H1 (cell line): ENCODE measurements at regions not wholly inside any gene's neighbourhood (a gene's known extent, or its start where the extent isn't known, plus 50 kb on each side); places are given as distances from the start of the nearest gene placed in this dataset.

Experiments used
- CTCF ChIA-PET: fragments of 300-600 bp; sonication (Branson Sonifier 250); formaldehyde crosslinking; loops from one replicate; lab custom pipeline; 2021; ENCODE audit not compliant: partially characterized antibody; lab: Charles Lee
- POLR2A ChIA-PET: fragments of 300-600 bp; sonication (Branson Sonifier 250); formaldehyde crosslinking; loops from one replicate; lab custom pipeline; 2021; ENCODE audit warnings: inconsistent platforms; ENCODE audit not compliant: partially characterized antibody; lab: Charles Lee
- DNase-seq, 2 experiments: peaks; one replicate each; pipeline versions ENCODE4 v3.0.0 to v3.0.0-alpha.2; 2010 to 2022; ENCODE audit warnings: low spot score in 2 of 2, low read depth in 1 of 2, mixed read lengths in 1 of 2
- FAIRE-seq: peaks from 2 replicates; lab custom pipeline; 2011; peaks lifted over from hg19 to GRCh38; lab: Jason Lieb, UNC
- H2AFZ ChIP-seq: 2 replicates; pipeline ENCODE4 v1.8.1; 2012; ENCODE audit warnings: low read length, inconsistent platforms
- H2AK5ac ChIP-seq: 2 replicates; pipeline ENCODE4 v1.6.1; 2013; ENCODE audit warnings: low read depth, low read length
- H2BK120ac ChIP-seq: replicated peaks from 2 replicates; pipeline ENCODE3; 2013; ENCODE audit warnings: low read depth, low read length, inconsistent platforms
- H2BK12ac ChIP-seq: 2 replicates; pipeline ENCODE4 v1.6.1; 2013; ENCODE audit warnings: low read depth, low read length
- H2BK15ac ChIP-seq: 2 replicates; pipeline ENCODE4 v1.6.1; 2013; ENCODE audit warnings: low read length
- H2BK20ac ChIP-seq: 2 replicates; pipeline ENCODE4 v1.6.1; 2013; ENCODE audit warnings: low read length
- H2BK5ac ChIP-seq: 2 replicates; pipeline ENCODE4 v1.6.1; 2013; ENCODE audit warnings: low read depth, low read length
- H3K14ac ChIP-seq: 2 replicates; pipeline ENCODE4 v1.6.1; 2013; ENCODE audit warnings: inconsistent platforms; ENCODE audit not compliant: insufficient read length
- H3K18ac ChIP-seq: 2 replicates; pipeline ENCODE4 v1.6.1; 2013; ENCODE audit warnings: low read length; ENCODE audit errors: extremely low read depth
- H3K23ac ChIP-seq: 2 replicates; pipeline ENCODE4 v1.6.1; 2013; ENCODE audit warnings: inconsistent platforms; ENCODE audit not compliant: insufficient read length
- H3K23me2 ChIP-seq: 2 replicates; pipeline ENCODE4 v1.6.1; 2013; ENCODE audit warnings: low read depth, low read length
- H3K27ac ChIP-seq: 2 replicates; pipeline ENCODE4 v1.6.1; 2011; ENCODE audit warnings: low read depth, low read length, inconsistent platforms
- H3K27me3 ChIP-seq, 4 experiments: replicated peaks in 1 of 4; 1 replicate in 1 of 4; 2 replicates in 3 of 4; pipeline versions ENCODE4 v1.6.1 to v1.8.1; 2011 to 2013; ENCODE audit warnings: low read length in 3 of 4, mild to moderate bottlenecking in 3 of 4, inconsistent platforms in 2 of 4, mixed read lengths in 2 of 4, moderate library complexity in 1 of 4; ENCODE audit not compliant: control insufficient read depth in 3 of 4, insufficient read depth in 3 of 4; ENCODE audit errors: extremely low read depth in 1 of 4
- H3K36me3 ChIP-seq, 4 experiments: 2 replicates each; pipeline versions ENCODE4 v1.6.1 to v1.8.1; 2011 to 2013; ENCODE audit warnings: mild to moderate bottlenecking in 4 of 4, low read length in 3 of 4, moderate library complexity in 2 of 4, control low read depth in 1 of 4, inconsistent platforms in 1 of 4; ENCODE audit not compliant: insufficient read depth in 4 of 4, control insufficient read depth in 2 of 4
- H3K4ac ChIP-seq: replicated peaks from 2 replicates; pipeline ENCODE3; 2013; ENCODE audit warnings: low read length, low read depth, mixed read lengths, inconsistent platforms; ENCODE audit not compliant: insufficient read length
- H3K4me1 ChIP-seq, 4 experiments: replicated peaks in 1 of 4; 1 replicate in 1 of 4; 2 replicates in 3 of 4; pipeline versions ENCODE4 v1.6.1 to v1.8.1; 2011 to 2013; ENCODE audit warnings: low read length in 3 of 4, inconsistent platforms in 2 of 4, mixed read lengths in 1 of 4; ENCODE audit not compliant: insufficient read depth in 4 of 4, control insufficient read depth in 3 of 4
- H3K4me2 ChIP-seq, 2 experiments: 2 replicates each; pipeline versions ENCODE4 v1.6.1 to v1.8.1; 2011 to 2013; ENCODE audit warnings: low read depth in 2 of 2, low read length in 2 of 2, control low read depth in 1 of 2, inconsistent platforms in 1 of 2, mild to moderate bottlenecking in 1 of 2; ENCODE audit not compliant: insufficient read depth in 1 of 2
- H3K4me3 ChIP-seq, 4 experiments: fragments of 200-600, 300-600 bp in 1 of 4; sonication (generic), shearing (Covaris generic), sonication (Bioruptor Twin) in 1 of 4; 2 replicates each; pipeline versions ENCODE4 v1.5.1 to v1.8.1; 2011 to 2016; ENCODE audit warnings: low read length in 4 of 4, low read depth in 3 of 4, control low read depth in 2 of 4, inconsistent platforms in 2 of 4, mild to moderate bottlenecking in 2 of 4, mixed read lengths in 1 of 4, moderate library complexity in 1 of 4; ENCODE audit not compliant: insufficient read depth in 2 of 4; ENCODE audit errors: extremely low read depth in 1 of 4
- H3K56ac ChIP-seq: replicated peaks from 2 replicates; pipeline ENCODE3; 2013; ENCODE audit warnings: low read depth, mild to moderate bottlenecking, mixed read lengths, low read length, inconsistent platforms; ENCODE audit not compliant: insufficient read length
- H3K79me1 ChIP-seq: 2 replicates; pipeline ENCODE4 v1.6.1; 2013; ENCODE audit warnings: low read depth, low read length, control low read depth
- H3K79me2 ChIP-seq, 2 experiments: 2 replicates each; pipeline versions ENCODE4 v1.6.1 to v1.8.1; 2012 to 2013; ENCODE audit warnings: low read length in 2 of 2, mild to moderate bottlenecking in 2 of 2, inconsistent platforms in 1 of 2; ENCODE audit not compliant: insufficient read depth in 2 of 2, control insufficient read depth in 1 of 2
- H3K9ac ChIP-seq, 4 experiments: replicated peaks in 1 of 4; 1 replicate in 1 of 4; 2 replicates in 3 of 4; pipeline versions ENCODE4 v1.6.1 to v1.8.1; 2011 to 2013; ENCODE audit warnings: low read depth in 3 of 4, low read length in 3 of 4, control low read depth in 2 of 4, mild to moderate bottlenecking in 2 of 4, moderate library complexity in 2 of 4, inconsistent platforms in 1 of 4; ENCODE audit errors: extremely low read depth in 1 of 4
- H3K9me3 ChIP-seq, 2 experiments: 2 replicates each; pipeline versions ENCODE4 v1.6.1 to v1.8.1; 2012 to 2013; ENCODE audit warnings: mild to moderate bottlenecking in 2 of 2, moderate library complexity in 2 of 2, control low read depth in 1 of 2, inconsistent platforms in 1 of 2, low read depth in 1 of 2, low read length in 1 of 2, mixed read lengths in 1 of 2; ENCODE audit not compliant: insufficient read depth in 2 of 2
- H4K20me1 ChIP-seq, 2 experiments: replicated peaks in 1 of 2; 2 replicates each; pipeline versions ENCODE3 to v1.8.1; 2011 to 2013; ENCODE audit warnings: inconsistent platforms in 2 of 2, low read length in 2 of 2, mild to moderate bottlenecking in 1 of 2; ENCODE audit not compliant: insufficient read depth in 2 of 2, control insufficient read depth in 1 of 2
- H4K5ac ChIP-seq: 2 replicates; pipeline ENCODE4 v1.6.1; 2013; ENCODE audit warnings: low read length, low read depth, mixed read lengths, inconsistent platforms; ENCODE audit not compliant: insufficient read length
- H4K8ac ChIP-seq: 2 replicates; pipeline ENCODE4 v1.8.0; 2013; ENCODE audit warnings: mild to moderate bottlenecking, moderate library complexity, low read length, inconsistent platforms; ENCODE audit not compliant: insufficient read depth; ENCODE audit errors: extremely low read depth
- H4K91ac ChIP-seq: replicated peaks from 2 replicates; pipeline ENCODE3; 2013; ENCODE audit warnings: low read length, mixed read lengths, inconsistent platforms; ENCODE audit not compliant: insufficient read length
- CHD1 ChIP-seq: IDR thresholded peaks from 2 replicates; pipeline ENCODE4 v1.6.1; 2012; ENCODE audit warnings: low read depth, low read length, improper control_type of control experiment
- CHD2 ChIP-seq: IDR thresholded peaks from 2 replicates; pipeline ENCODE4 v1.6.1; 2012; ENCODE audit warnings: low read length, improper control_type of control experiment
- EGR1 ChIP-seq: IDR thresholded peaks from 2 replicates; pipeline ENCODE4 v1.6.1; 2011; ENCODE audit warnings: low read depth, low read length, borderline replicate concordance
- FOSL1 ChIP-seq: IDR thresholded peaks from 2 replicates; pipeline ENCODE4 v1.6.1; 2011; ENCODE audit warnings: mild to moderate bottlenecking, low read depth, low read length, moderate library complexity; ENCODE audit not compliant: insufficient read depth
- WGBS, 2 experiments: shearing (Covaris generic) in 1 of 2; methylation state at CpG; one replicate each; pipeline versions ENCODE4 v1.1.6 to v1.1.7; 2013 to 2015; ENCODE audit warnings: low lambda C conversion rate in 2 of 2, mixed read lengths in 2 of 2, inconsistent platforms in 1 of 2, low coverage in 1 of 2, missing lambda C conversion rate in 1 of 2; ENCODE audit not compliant: insufficient replicate concordance in 2 of 2, insufficient coverage in 1 of 2, insufficient read length in 1 of 2; ENCODE audit errors: extremely low coverage in 1 of 2, missing lambda C conversion rate in 1 of 2; 5-methylcytosine and 5-hydroxymethylcytosine counted together
- TF ChIP-seq, protein P1 (sequence below): IDR thresholded peaks from 2 replicates; pipeline ENCODE4 v1.6.1; 2012; ENCODE audit warnings: inconsistent platforms

DNA sequence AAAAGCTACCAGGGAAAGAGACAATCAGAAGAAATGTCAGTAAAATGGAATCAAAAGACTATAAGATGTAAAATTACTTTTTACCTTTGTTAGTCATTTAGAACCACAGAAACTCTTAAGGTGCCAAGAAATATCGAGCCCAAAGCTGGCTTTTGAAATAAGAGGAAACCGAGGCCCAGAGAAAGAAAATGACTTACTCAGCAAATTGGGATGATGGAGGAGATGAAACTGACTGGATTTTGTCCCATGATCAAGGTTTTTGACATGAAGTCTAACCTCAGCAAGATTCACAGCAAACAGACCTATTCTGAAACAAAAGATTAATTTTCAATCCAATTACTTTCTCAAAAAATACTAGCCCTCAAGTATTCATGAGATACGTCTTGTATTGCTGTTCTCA, 696.2 kb upstream of the WWC1 start:
- H2BK15ac ChIP-seq = no peak overlapping the region
- no peak overlapping the region for H3K18ac ChIP-seq
- H4K5ac ChIP-seq = no peak overlapping the region
- no peaks in the 10 kb centered on the region for H3K23me2 ChIP-seq
- H3K23ac ChIP-seq = no peak overlapping the region
- no peak overlapping the region for H2BK120ac ChIP-seq
- H3K14ac ChIP-seq = no peak overlapping the region
- H2BK12ac ChIP-seq = no peak overlapping the region
- no peak overlapping the region for H3K9ac ChIP-seq
- H4K91ac ChIP-seq = no peak overlapping the region
- no peaks in the 10 kb centered on the region for H4K20me1 ChIP-seq
- H3K27ac ChIP-seq = no peak overlapping the region
- H3K79me2 ChIP-seq = no peaks in the 10 kb centered on the region
- POLR2A ChIA-PET = no interaction called here
- H2AK5ac ChIP-seq = no peak overlapping the region
- 93% methylated on average over 3 of the region's 3 CpGs; no CpG with 5 or more reads in 1 of the 2 experiments for WGBS, 2 experiments
- H2AFZ ChIP-seq = no peak overlapping the region
- CTCF ChIA-PET = no interaction called here
- H3K79me1 ChIP-seq = no peaks in the 10 kb centered on the region
- H3K27me3 ChIP-seq = no peaks in the 10 kb centered on the region
- no peak overlapping the region for H3K4me2 ChIP-seq
- H2BK20ac ChIP-seq = no peak overlapping the region
- DNase-seq (no peak), FAIRE-seq (no peak)
- H3K56ac ChIP-seq = no peak overlapping the region
- H4K8ac ChIP-seq = no peak overlapping the region
- H2BK5ac ChIP-seq = no peak overlapping the region
- H3K4ac ChIP-seq = no peak overlapping the region
- H3K9me3 ChIP-seq = no peaks in the 10 kb centered on the region
- H3K4me3 ChIP-seq = no peak overlapping the region
- H3K36me3 ChIP-seq = no peaks in the 10 kb centered on the region
- no peaks in the 10 kb centered on the region for H3K4me1 ChIP-seq
- TF ChIP-seq CHD2 = no peak
- TF ChIP-seq, protein P1, sequence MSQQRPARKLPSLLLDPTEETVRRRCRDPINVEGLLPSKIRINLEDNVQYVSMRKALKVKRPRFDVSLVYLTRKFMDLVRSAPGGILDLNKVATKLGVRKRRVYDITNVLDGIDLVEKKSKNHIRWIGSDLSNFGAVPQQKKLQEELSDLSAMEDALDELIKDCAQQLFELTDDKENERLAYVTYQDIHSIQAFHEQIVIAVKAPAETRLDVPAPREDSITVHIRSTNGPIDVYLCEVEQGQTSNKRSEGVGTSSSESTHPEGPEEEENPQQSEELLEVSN = no peak
- no peak for TF ChIP-seq CHD1
- TF ChIP-seq EGR1 = no peak
- TF ChIP-seq FOSL1 = no peak
